OCI-LY3 (cell line): ENCODE measurements at regions not wholly inside any gene's neighbourhood (a gene's known extent, or its start where the extent isn't known, plus 50 kb on each side); places are given as distances from the start of the nearest gene placed in this dataset.

Source experiments
- H2AFZ ChIP-seq: fragments of 200-600, 300-600 bp; shearing (Covaris generic); 2 replicates; pipeline ENCODE4 v1.6.0; 2014; ENCODE audit warnings: antibody characterized with exemption, low read depth, low read length
- H3K27ac ChIP-seq: fragments of 200-600, 300-600 bp; sonication (generic); 2 replicates; pipeline ENCODE4 v1.5.1; 2014; ENCODE audit warnings: mild to moderate bottlenecking, low read length, moderate library complexity, mixed read lengths
- H3K27me3 ChIP-seq: fragments of 200-600, 300-600 bp; sonication (generic); 2 replicates; pipeline ENCODE4 v1.6.1; 2014; ENCODE audit warnings: low read depth, low read length, mixed read lengths
- H3K36me3 ChIP-seq: fragments of 200-600, 300-600 bp; sonication (generic); replicated peaks from 2 replicates; pipeline ENCODE3; 2014; ENCODE audit warnings: low read depth, low read length, mixed read lengths
- H3K4me1 ChIP-seq: fragments of 300-600, 200-600 bp; sonication (generic); 2 replicates; pipeline ENCODE4 v1.6.1; 2014; ENCODE audit warnings: low read length, mixed read lengths
- H3K4me2 ChIP-seq: fragments of 200-600, 300-600 bp; sonication (generic); 2 replicates; pipeline ENCODE4 v1.6.1; 2014; ENCODE audit warnings: low read length, mixed read lengths
- H3K4me3 ChIP-seq: fragments of 300-600, 200-600 bp; sonication (generic); 2 replicates; pipeline ENCODE4 v1.5.1; 2014; ENCODE audit warnings: antibody characterized with exemption, mild to moderate bottlenecking, low read length, moderate library complexity
- H3K79me2 ChIP-seq: fragments of 300-600, 200-600 bp; shearing (Covaris generic); 2 replicates; pipeline ENCODE4 v1.6.1; 2014; ENCODE audit warnings: mild to moderate bottlenecking, low read length, mixed read lengths
- H3K9ac ChIP-seq: fragments of 300-600, 200-600 bp; shearing (Covaris generic); 2 replicates; pipeline ENCODE4 v1.6.0; 2014; ENCODE audit warnings: mild to moderate bottlenecking, low read length, moderate library complexity
- H3K9me3 ChIP-seq: fragments of 200-600, 300-600 bp; shearing (Covaris generic); 2 replicates; pipeline ENCODE4 v1.6.1; 2014; ENCODE audit warnings: low read length, mixed read lengths; ENCODE audit not compliant: insufficient read depth
- H4K20me1 ChIP-seq: fragments of 200-600, 300-600 bp; sonication (generic); 2 replicates; pipeline ENCODE4 v1.6.1; 2016; ENCODE audit warnings: low read length, mixed read lengths; ENCODE audit not compliant: insufficient read depth
- EZH2phosphoT487 ChIP-seq: fragments of 200-600 bp; shearing (Covaris generic); IDR thresholded peaks from 2 replicates; pipeline ENCODE4 v1.6.1; 2018; ENCODE audit warnings: antibody characterized with exemption, mixed run types, low read depth
- TF ChIP-seq, protein P1 (sequence below): fragments of 200-600, 300-600 bp; sonication (generic); IDR thresholded peaks from 2 replicates; pipeline ENCODE4 v1.5.1; 2014; ENCODE audit warnings: antibody characterized with exemption, low read length, low read depth

DNA sequence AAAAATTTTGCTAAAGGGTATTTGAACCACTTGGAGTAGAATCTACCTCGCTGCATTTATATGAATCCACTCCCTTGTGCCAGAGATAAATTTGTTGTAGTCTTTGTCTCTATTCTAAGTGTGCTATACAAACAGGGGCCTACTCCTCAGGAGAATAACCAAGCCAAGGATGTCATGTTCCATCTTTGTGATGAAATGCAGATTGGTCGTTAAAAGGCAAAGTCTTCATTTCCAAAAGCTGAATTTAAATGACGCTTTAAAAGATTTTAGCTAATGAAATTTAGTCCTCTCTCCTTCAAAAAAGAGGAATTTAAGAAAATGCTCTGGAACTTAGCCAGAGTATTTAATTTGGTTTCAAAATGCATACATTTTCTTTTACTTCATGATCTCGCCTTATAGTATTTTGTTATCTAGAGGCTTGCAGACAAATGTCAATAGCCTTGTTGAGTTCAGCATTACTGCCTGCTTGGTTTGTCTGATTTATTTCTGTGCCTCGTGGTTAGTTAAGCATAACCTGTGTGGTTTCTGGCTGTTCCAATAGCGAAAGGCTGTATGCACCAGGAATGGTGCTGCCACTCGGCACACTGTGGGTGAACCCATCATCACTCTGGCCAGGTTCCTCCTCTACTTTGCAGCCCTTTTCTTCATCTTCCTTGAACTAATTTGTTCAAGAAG lies 417.6 kb downstream of the ZNF521 start:
- Histone ChIP-seq H3K79me2 (no peaks in the 10 kb centered on the region), H3K9me3 (no peaks in the 10 kb centered on the region), H4K20me1 (no peaks in the 10 kb centered on the region), H3K27me3 (no peaks in the 10 kb centered on the region), H3K4me3 (no peak overlapping the region), H3K27ac (no peak overlapping the region), H3K9ac (no peak overlapping the region), H3K4me2 (no peak overlapping the region), H3K4me1 (no peaks in the 10 kb centered on the region), H2AFZ (no peak overlapping the region), H3K36me3 (no peaks in the 10 kb centered on the region)
- no peak for TF ChIP-seq EZH2phosphoT487
- TF ChIP-seq, protein P1, sequence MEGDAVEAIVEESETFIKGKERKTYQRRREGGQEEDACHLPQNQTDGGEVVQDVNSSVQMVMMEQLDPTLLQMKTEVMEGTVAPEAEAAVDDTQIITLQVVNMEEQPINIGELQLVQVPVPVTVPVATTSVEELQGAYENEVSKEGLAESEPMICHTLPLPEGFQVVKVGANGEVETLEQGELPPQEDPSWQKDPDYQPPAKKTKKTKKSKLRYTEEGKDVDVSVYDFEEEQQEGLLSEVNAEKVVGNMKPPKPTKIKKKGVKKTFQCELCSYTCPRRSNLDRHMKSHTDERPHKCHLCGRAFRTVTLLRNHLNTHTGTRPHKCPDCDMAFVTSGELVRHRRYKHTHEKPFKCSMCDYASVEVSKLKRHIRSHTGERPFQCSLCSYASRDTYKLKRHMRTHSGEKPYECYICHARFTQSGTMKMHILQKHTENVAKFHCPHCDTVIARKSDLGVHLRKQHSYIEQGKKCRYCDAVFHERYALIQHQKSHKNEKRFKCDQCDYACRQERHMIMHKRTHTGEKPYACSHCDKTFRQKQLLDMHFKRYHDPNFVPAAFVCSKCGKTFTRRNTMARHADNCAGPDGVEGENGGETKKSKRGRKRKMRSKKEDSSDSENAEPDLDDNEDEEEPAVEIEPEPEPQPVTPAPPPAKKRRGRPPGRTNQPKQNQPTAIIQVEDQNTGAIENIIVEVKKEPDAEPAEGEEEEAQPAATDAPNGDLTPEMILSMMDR: no peak

DNA sequence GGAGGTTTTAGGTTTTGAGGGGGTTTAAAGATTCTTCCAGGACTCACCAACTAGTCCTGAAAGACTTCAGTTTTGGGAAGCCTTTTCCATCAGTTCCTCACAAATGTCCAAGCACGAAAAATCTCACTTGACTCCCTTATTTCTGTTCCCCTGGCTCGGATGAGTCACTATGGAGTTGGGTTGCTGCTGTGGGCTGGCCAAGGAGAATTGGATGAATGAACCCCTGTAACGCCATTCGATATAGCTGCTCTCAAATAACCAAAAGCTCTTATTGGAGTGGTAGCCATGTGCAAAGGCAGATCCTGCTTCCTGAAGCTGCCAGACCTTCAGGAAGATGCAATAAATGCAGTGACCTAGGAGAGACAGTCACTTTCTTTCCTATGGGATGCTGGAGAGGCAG lies 417.0 kb downstream of the ZNF521 start:
- Histone ChIP-seq H3K4me3 (no peak overlapping the region), H3K4me1 (no peaks in the 10 kb centered on the region), H3K27ac (no peak overlapping the region), H3K4me2 (no peak overlapping the region), H4K20me1 (no peaks in the 10 kb centered on the region), H3K36me3 (no peaks in the 10 kb centered on the region), H3K79me2 (no peaks in the 10 kb centered on the region), H2AFZ (no peak overlapping the region), H3K9ac (no peak overlapping the region), H3K9me3 (no peaks in the 10 kb centered on the region), H3K27me3 (no peaks in the 10 kb centered on the region)
- TF ChIP-seq, protein P1: no peak
- TF ChIP-seq EZH2phosphoT487: no peak

DNA sequence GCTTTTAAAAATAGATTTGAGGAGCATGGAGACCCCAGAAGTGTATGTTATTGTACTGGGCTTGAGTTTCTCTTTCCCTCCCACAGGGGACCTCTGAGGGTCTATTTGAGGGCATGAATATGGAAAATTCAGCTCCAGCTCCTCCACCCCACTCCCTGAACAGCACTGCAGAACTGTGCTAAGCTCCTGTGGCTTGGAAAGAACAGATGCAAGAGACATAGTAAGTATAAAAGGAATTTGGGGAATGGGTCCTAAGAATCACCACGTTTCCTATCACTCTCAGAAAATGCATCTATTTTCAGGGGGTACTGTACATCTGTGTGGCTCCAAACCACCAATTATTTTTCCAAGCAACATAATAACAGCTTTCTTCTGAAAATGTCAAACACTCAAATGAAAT lies 416.1 kb downstream of the ZNF521 start:
- no peak overlapping the region for H3K9ac ChIP-seq
- no peak overlapping the region for H2AFZ ChIP-seq
- H3K27me3 ChIP-seq: no peaks in the 10 kb centered on the region
- no peak overlapping the region for H3K27ac ChIP-seq
- no peaks in the 10 kb centered on the region for H3K36me3 ChIP-seq
- H4K20me1 ChIP-seq: no peaks in the 10 kb centered on the region
- H3K79me2 ChIP-seq: no peaks in the 10 kb centered on the region
- H3K4me2 ChIP-seq: no peak overlapping the region
- H3K9me3 ChIP-seq: no peaks in the 10 kb centered on the region
- TF ChIP-seq EZH2phosphoT487: no peak
- TF ChIP-seq, protein P1: no peak
- H3K4me1 ChIP-seq: no peaks in the 10 kb centered on the region
- H3K4me3 ChIP-seq: no peak overlapping the region

DNA sequence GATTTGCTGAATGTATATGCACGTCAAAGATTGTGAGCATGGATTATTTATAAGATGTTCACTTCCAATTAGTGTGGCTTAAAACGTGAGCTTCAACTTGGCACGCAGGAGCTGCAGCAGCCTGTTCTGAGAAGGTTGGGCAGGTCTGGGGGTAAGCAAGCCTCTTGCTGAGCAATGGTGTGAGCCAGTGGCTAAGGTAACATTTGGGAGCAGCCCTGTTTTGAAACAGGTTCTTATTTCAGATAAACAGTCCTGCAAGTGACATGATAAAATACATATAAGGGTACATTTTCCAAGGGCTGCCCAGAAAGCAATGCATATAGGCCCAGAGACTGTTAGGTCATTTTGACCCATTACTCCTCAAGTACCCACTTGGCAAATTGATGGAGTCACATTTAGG lies 415.3 kb downstream of the ZNF521 start:
- Histone ChIP-seq H3K9me3 (no peaks in the 10 kb centered on the region), H4K20me1 (no peaks in the 10 kb centered on the region), H3K9ac (no peak overlapping the region), H3K27me3 (no peaks in the 10 kb centered on the region), H3K4me1 (no peaks in the 10 kb centered on the region), H2AFZ (no peak overlapping the region), H3K36me3 (no peaks in the 10 kb centered on the region), H3K4me2 (no peak overlapping the region), H3K79me2 (no peaks in the 10 kb centered on the region), H3K27ac (no peak overlapping the region), H3K4me3 (no peak overlapping the region)
- TF ChIP-seq, protein P1: no peak
- no peak for TF ChIP-seq EZH2phosphoT487
